Tibial artery (tissue), 4 donors: ENCODE measurements at regions not wholly inside any gene's neighbourhood (a gene's known extent, or its start where the extent isn't known, plus 50 kb on each side); places are given as distances from the start of the nearest gene placed in this dataset.

ENCODE experiments used
- DNase-seq, 2 donors: peaks; one replicate each; pipeline ENCODE4 v3.0.0-alpha.2; 2019
- H3K27ac ChIP-seq, 2 donors: fragments of 200-600 bp; sonication (generic) in 1 of 2; 1 replicate in 1 of 2; 2 replicates in 1 of 2; pipeline ENCODE4 v1.5.1; 2018 to 2019; ENCODE audit warnings: mild to moderate bottlenecking in 1 of 2
- H3K27me3 ChIP-seq, 2 donors: fragments of 200-600 bp; sonication (generic) in 1 of 2; one replicate each; pipeline versions ENCODE4 v1.5.1 to v1.6.0; 2016 to 2019
- H3K36me3 ChIP-seq, 3 donors: fragments of 200-600 bp; sonication (generic) in 2 of 3; one replicate each; pipeline ENCODE4 v1.5.1; 2016 to 2019; ENCODE audit warnings: mild to moderate bottlenecking in 2 of 3
- H3K4me1 ChIP-seq, 4 donors: fragments of 200-600 bp; sonication (generic) in 2 of 4; 1 replicate in 3 of 4; 2 replicates in 1 of 4; pipeline ENCODE4 v1.5.1; 2016 to 2019
- H3K4me3 ChIP-seq, 2 donors: fragments of 200-600 bp; sonication (generic) in 1 of 2; 1 replicate in 1 of 2; 2 replicates in 1 of 2; pipeline ENCODE4 v1.5.1; 2018 to 2019; ENCODE audit warnings: mild to moderate bottlenecking in 2 of 2
- H3K9me3 ChIP-seq, 3 donors: fragments of 200-600 bp; sonication (generic) in 1 of 3; one replicate each; pipeline ENCODE4 v1.5.1; 2016 to 2019
- CTCF ChIP-seq, 2 experiments: fragments of 200-600 bp in 1 of 2; fragments of 450-650 bp in 1 of 2; IDR thresholded peaks; one replicate each; pipeline ENCODE4 v1.5.1; 2017 to 2019; ENCODE audit warnings: antibody characterized with exemption in 2 of 2, mild to moderate bottlenecking in 1 of 2, moderate library complexity in 1 of 2
- intact Hi-C: fragments of 100-400 bp; cut with DNase I; formaldehyde crosslinking; loops from one replicate; pipeline ENCODE4 v1.15.0; 2023; ENCODE audit warnings: low total_unique reads

DNA sequence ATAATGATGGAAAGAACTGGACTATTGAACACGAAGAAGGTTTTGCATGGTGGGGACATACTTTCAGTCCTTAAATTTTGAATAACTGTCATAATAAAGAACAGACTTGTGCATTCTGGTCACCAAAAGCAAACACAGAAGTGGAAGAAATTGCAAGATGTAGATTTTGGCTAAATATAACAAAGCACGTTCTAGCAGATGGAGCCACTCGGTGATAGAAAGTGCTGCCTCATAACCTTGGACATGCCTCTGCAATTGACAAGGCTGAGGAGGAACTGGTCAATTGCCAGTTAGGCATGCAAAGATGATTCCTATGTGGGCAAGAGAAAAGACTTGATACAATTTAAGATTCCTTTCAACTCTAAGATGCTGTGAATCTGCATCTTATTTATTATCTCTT lies 244.1 kb upstream of the ZC3H12C start:
- H3K36me3 ChIP-seq = no peaks in the 10 kb centered on the region
- no peak for TF ChIP-seq CTCF (IDR thresholded peaks at IDR 0.05)
- no peak overlapping the region for H3K27ac ChIP-seq
- H3K4me3 ChIP-seq = no peak overlapping the region
- intact Hi-C loops = no loop called here
- no peaks in the 10 kb centered on the region for H3K9me3 ChIP-seq
- no peaks in the 10 kb centered on the region for H3K4me1 ChIP-seq
- H3K27me3 ChIP-seq = no peaks in the 10 kb centered on the region
- no peak for DNase-seq

DNA sequence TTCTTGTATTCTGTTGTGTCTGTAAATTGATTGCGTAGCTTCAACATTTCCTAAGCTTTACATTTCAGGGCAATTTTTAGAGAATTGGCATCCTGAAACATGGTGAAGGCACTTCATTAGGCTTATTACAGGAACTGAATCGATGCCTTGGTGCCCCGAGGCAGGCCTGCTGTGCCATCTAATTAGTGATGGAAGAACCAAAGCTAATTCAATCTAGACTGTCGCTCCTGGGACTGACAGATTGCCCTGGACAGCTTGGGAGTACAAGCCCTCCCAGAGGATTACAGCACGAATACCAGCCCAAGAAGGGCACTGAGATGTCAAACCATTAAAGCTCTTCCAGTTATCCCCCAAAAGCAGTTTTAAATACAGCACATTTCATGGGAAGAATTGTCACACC lies 243.2 kb upstream of the ZC3H12C start:
- no peaks in the 10 kb centered on the region for H3K4me1 ChIP-seq
- TF ChIP-seq CTCF (IDR thresholded peaks at IDR 0.05) = no peak
- no peaks in the 10 kb centered on the region for H3K27me3 ChIP-seq
- no peak overlapping the region for H3K27ac ChIP-seq
- intact Hi-C loops = no loop called here
- no peaks in the 10 kb centered on the region for H3K9me3 ChIP-seq
- H3K36me3 ChIP-seq = no peaks in the 10 kb centered on the region
- no peak for DNase-seq
- no peak overlapping the region for H3K4me3 ChIP-seq

GRCh38 chr11:109851780-109852390 lies 241.3 kb upstream of the ZC3H12C start:
- intact Hi-C loops = no loop called here
- no peaks in the 10 kb centered on the region for H3K36me3 ChIP-seq
- DNase-seq = no peak

GRCh38 chr11:109853156-109853776 lies 239.9 kb upstream of the ZC3H12C start:
- intact Hi-C loops = no loop called here
- Histone ChIP-seq H3K27me3 (no peaks in the 10 kb centered on the region), H3K36me3 (no peaks in the 10 kb centered on the region)

More at GRCh38 chr11:109851780-109852390, 241.3 kb upstream of the ZC3H12C start:
- H3K4me1 ChIP-seq = no peaks in the 10 kb centered on the region
- no peak overlapping the region for H3K4me3 ChIP-seq
- no peaks in the 10 kb centered on the region for H3K27me3 ChIP-seq
- TF ChIP-seq CTCF (IDR thresholded peaks at IDR 0.05) = no peak
- H3K27ac ChIP-seq = no peak overlapping the region
- no peaks in the 10 kb centered on the region for H3K9me3 ChIP-seq

DNA sequence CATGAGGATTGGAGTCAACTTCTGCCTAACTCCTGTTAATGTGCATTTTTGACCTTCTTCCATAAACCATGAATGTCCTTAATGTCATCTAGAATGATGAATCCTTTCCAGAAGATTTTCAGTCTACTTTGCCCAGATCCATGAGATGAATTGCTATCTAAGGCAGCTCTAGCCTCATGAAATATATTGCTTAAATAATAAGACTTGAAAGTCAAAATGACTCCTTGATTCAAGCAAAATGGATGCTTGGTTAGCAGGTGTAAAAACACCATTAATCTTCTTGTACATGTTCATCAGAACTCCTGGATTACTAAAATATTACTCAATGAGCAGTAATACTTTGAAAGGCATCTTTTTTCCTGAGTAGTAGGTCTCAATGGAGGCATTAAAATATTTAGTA lies 238.5 kb upstream of the ZC3H12C start:
- H3K4me3 ChIP-seq = no peak overlapping the region
- no peak for DNase-seq
- no peaks in the 10 kb centered on the region for H3K9me3 ChIP-seq
- intact Hi-C loops = no loop called here
- H3K4me1 ChIP-seq = no peaks in the 10 kb centered on the region
- no peaks in the 10 kb centered on the region for H3K36me3 ChIP-seq
- no peaks in the 10 kb centered on the region for H3K27me3 ChIP-seq
- H3K27ac ChIP-seq = no peak overlapping the region
- TF ChIP-seq CTCF (IDR thresholded peaks at IDR 0.05) = no peak

More at GRCh38 chr11:109853156-109853776, 239.9 kb upstream of the ZC3H12C start:
- H3K4me1 ChIP-seq = no peaks in the 10 kb centered on the region
- H3K4me3 ChIP-seq = no peak overlapping the region
- TF ChIP-seq CTCF (IDR thresholded peaks at IDR 0.05) = peak in 1 of 2 experiments; percentile 28
- DNase-seq = no peak
- no peaks in the 10 kb centered on the region for H3K9me3 ChIP-seq
- H3K27ac ChIP-seq = no peak overlapping the region
